IMR-90 (cell line): ENCODE measurements at regions not wholly inside any gene's neighbourhood (a gene's known extent, or its start where the extent isn't known, plus 50 kb on each side); places are given as distances from the start of the nearest gene placed in this dataset.

Experiments
- CEBPB ChIP-seq: IDR thresholded peaks from 2 replicates; pipeline ENCODE4 v1.6.1; 2012; ENCODE audit warnings: low read depth, low read length, improper control_type of control experiment
- CHD1 ChIP-seq: IDR thresholded peaks from 2 replicates; pipeline ENCODE4 v1.6.1; 2012; ENCODE audit warnings: low read depth, low read length, improper control_type of control experiment
- RAD21 ChIP-seq: IDR thresholded peaks from 2 replicates; pipeline ENCODE4 v1.6.1; 2012; ENCODE audit warnings: low read length, improper control_type of control experiment
- TF ChIP-seq, protein P1 (sequence below): conservative IDR thresholded peaks from 2 replicates; pipeline ENCODE4 v1.5.1; 2012; ENCODE audit warnings: mild to moderate bottlenecking, low read depth, low read length, improper control_type of control experiment
- TF ChIP-seq, protein P2 (sequence below): fragments of 150-350 bp; IDR thresholded peaks from 2 replicates; pipeline ENCODE4 v1.6.1; 2017; ENCODE audit warnings: mild to moderate bottlenecking, antibody characterized with exemption, low read length, low read depth
- TF ChIP-seq, protein P3 (sequence below): fragments of 150-350 bp; IDR thresholded peaks from 2 replicates; pipeline ENCODE4 v1.6.1; 2016; ENCODE audit warnings: low read depth, mild to moderate bottlenecking, low read length, moderate library complexity, borderline replicate concordance

DNA sequence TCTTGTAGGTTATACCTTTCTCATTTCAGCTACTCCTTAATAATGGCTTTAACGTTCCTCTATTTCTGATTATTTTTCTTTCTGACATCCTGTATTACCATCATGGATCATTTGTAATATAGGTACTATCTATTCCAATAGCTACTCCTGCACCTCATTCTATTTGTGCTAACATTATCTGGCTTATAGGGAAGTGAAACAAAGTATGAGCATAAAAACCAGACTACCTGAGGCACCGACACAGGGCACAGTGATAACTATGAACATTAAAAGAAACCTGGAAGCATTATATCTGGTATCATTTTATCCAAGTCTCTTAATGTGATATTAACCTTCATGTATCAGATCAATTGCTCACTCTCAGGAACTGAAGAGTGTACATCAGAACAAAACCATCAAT is 407.3 kb downstream of the DMRT2 start:
- TF ChIP-seq, protein P1, sequence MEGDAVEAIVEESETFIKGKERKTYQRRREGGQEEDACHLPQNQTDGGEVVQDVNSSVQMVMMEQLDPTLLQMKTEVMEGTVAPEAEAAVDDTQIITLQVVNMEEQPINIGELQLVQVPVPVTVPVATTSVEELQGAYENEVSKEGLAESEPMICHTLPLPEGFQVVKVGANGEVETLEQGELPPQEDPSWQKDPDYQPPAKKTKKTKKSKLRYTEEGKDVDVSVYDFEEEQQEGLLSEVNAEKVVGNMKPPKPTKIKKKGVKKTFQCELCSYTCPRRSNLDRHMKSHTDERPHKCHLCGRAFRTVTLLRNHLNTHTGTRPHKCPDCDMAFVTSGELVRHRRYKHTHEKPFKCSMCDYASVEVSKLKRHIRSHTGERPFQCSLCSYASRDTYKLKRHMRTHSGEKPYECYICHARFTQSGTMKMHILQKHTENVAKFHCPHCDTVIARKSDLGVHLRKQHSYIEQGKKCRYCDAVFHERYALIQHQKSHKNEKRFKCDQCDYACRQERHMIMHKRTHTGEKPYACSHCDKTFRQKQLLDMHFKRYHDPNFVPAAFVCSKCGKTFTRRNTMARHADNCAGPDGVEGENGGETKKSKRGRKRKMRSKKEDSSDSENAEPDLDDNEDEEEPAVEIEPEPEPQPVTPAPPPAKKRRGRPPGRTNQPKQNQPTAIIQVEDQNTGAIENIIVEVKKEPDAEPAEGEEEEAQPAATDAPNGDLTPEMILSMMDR: no peak
- no peak for TF ChIP-seq RAD21
- no peak for TF ChIP-seq CEBPB
- TF ChIP-seq, protein P2, sequence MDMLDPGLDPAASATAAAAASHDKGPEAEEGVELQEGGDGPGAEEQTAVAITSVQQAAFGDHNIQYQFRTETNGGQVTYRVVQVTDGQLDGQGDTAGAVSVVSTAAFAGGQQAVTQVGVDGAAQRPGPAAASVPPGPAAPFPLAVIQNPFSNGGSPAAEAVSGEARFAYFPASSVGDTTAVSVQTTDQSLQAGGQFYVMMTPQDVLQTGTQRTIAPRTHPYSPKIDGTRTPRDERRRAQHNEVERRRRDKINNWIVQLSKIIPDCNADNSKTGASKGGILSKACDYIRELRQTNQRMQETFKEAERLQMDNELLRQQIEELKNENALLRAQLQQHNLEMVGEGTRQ: no peak
- TF ChIP-seq CHD1: no peak
- TF ChIP-seq, protein P3, sequence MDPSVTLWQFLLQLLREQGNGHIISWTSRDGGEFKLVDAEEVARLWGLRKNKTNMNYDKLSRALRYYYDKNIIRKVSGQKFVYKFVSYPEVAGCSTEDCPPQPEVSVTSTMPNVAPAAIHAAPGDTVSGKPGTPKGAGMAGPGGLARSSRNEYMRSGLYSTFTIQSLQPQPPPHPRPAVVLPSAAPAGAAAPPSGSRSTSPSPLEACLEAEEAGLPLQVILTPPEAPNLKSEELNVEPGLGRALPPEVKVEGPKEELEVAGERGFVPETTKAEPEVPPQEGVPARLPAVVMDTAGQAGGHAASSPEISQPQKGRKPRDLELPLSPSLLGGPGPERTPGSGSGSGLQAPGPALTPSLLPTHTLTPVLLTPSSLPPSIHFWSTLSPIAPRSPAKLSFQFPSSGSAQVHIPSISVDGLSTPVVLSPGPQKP: no peak
